ENCODE measurements at regions not wholly inside any gene's neighbourhood (a gene's known extent, or its start where the extent isn't known, plus 50 kb on each side); places are given as distances from the start of the nearest gene placed in this dataset.
"Not testable (repeated sequence)": the region's sequence is repeated elsewhere in the genome, so short reads cannot be mapped to it uniquely, and the experiment has no call there.

DNA sequence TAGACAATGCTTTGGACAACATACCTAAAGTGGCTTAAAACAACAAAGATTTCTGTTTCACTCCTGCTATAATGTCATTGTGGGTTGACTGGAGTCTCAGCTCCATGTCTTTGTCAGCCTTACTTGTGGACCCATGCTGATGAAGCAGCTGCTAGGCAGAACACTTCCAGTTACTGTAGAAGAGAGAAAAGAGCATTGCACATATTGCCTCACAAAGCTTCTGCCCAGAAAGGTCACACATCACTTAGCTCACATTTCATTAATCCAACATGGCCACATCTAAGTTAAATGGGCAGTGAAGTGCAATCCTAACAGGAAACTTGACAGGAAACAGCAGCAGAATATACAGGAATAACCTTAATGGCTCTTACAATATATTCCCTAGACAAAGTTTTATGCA lies 480.5 kb upstream of the HTR1E start:
- DNase-seq: no peak

- no peak for DNase-seq
These were observed 484.1 kb upstream of the HTR1E start for GRCh38 chr6:86453232-86453631.

- no peak for DNase-seq
These were observed 488.9 kb upstream of the HTR1E start for GRCh38 chr6:86448398-86448797.

DNA sequence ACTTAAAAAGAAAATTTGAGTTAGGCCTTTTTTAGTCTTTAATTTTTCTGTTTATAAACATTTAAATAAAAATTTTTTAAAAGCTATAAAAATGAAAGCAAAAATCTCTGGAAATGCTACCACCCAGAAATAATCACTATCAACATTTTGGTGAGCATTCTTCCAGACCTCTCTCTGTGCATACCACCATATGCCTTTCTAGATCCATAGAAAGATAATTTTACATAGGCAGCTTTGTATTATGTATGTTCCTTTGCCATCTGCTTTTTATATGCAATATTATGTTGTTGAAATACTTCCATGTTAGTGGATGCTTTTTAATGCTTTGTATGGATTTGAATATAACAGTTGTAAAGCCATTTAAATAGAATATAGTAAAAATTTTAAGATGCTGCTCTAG lies 496.7 kb upstream of the HTR1E start:
- no peak for DNase-seq

DNA sequence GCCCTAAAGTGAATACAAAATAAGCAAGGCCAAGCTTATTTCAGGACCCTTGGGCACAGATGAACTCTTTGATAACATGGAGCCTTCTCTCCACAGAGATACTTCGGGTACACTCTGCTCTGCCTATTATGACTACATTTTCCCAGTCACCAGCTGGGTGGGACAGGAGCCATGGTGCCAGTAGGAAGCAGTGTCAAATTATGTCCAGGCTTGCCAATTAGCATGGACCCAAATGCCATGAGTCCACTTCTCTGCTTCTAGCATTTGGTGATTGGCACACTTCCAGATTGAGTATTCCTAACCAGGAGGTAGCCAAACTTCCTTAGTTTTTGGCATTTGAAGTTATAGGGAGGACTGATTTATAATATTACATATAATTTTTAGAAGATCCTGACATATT lies 513.8 kb upstream of the HTR1E start:
- no peak for DNase-seq

- no peak for DNase-seq
These were observed 525.3 kb upstream of the HTR1E start for GRCh38 chr6:86412057-86412456.

GRCh38 chr6:86407128-86407527 lies 530.2 kb upstream of the HTR1E start:
- no peak for DNase-seq

- DNase-seq: not testable (repeated sequence)
These were observed 544.5 kb upstream of the HTR1E start for GRCh38 chr6:86392850-86393249.

GRCh38 chr6:86380571-86381125 lies 556.7 kb upstream of the HTR1E start:
- no peak for DNase-seq

- no peak for DNase-seq
These were observed 579.5 kb upstream of the HTR1E start for GRCh38 chr6:86357877-86358276.

DNA sequence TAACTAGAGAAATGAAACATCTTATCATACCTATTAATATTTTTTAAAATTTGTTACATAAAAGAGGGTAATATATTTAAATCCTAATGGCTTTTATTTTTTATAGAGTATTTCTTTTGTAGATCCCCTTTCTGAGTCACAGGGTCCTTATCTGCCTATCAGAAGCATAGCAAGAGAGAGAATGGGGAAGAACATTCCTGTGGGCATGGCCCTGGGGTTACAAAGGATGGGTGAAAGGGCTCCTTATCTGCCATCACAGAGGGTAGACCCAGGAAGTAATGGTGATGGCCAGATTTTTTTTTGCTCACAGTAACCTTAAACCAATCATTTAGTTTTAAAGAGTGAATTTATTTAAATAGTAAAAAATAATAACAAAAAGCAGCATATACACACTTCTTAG lies 582.1 kb upstream of the HTR1E start:
- no peak for DNase-seq

DNA sequence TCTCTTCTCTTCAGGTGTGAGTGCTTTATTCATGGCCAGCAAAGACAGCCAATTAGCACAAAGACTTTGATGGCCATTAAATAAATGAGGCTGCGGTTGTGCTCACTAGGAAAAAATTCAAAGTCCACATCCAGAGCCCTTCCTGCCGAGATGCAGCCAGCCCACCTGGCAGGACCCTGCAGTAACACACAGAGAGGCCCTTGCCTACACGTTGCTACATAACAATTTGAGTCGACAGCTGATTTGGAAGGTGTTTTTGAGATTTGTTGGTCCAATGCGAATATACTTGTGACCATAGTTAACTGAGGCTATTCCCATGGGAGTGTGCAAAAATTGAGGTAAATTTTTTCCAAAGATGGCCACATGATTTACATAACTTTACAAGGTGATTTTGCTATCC lies 605.4 kb upstream of the HTR1E start:
- DNase-seq: no peak

- DNase-seq: no peak
These were observed 606.0 kb upstream of the HTR1E start for GRCh38 chr6:86331265-86331840.

- no peak for DNase-seq
These were observed 631.1 kb upstream of the HTR1E start for GRCh38 chr6:86306210-86306609.

GRCh38 chr6:86285876-86286275 lies 643.2 kb upstream of the SYNCRIP start:
- no peak for DNase-seq

GRCh38 chr6:86284809-86285480 lies 642.3 kb upstream of the SYNCRIP start:
- DNase-seq: not testable (repeated sequence)

DNA sequence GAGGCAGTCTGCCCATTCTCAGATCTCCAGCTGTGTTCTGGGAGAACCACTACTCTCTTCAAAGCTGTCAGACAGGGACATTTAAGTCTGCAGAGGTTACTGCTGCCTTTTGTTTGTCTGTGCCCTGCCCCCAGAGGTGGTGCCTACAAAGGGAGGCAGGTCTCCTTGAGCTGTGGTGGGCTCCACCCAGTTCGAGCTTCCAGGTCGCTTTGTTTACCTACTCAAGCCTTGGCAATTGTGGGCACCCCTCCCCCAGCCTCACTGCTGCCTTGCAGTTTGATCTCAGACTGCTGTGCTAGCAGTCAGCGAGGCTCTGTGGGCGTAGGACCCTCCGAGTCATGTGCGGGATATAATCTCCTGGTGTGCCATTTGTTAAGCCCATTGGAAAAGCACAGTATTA lies 640.9 kb upstream of the SYNCRIP start:
- DNase-seq: not testable (repeated sequence)

DNA sequence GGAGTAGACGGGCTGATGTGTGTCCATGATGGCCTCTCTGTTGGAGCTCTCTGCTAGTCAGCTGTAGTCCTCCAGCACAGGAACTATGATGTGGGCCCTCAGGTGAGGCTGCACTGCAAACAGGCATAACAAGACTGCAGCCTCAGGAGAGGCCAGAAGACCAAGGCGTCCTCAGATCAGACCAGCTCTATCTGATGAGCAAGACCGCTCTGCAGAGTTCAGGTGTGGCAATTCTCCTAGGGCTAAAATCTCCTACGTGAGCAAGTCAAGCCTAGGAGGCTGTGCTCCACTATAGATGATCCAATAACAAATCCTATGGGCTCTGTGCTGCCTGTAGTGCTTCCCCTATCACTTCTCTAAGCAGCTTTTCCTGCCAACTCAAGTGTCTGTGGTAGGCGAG lies 633.4 kb upstream of the SYNCRIP start:
- DNase-seq: no peak

GRCh38 chr6:86273936-86274335 lies 631.2 kb upstream of the SYNCRIP start:
- DNase-seq: no peak

DNA sequence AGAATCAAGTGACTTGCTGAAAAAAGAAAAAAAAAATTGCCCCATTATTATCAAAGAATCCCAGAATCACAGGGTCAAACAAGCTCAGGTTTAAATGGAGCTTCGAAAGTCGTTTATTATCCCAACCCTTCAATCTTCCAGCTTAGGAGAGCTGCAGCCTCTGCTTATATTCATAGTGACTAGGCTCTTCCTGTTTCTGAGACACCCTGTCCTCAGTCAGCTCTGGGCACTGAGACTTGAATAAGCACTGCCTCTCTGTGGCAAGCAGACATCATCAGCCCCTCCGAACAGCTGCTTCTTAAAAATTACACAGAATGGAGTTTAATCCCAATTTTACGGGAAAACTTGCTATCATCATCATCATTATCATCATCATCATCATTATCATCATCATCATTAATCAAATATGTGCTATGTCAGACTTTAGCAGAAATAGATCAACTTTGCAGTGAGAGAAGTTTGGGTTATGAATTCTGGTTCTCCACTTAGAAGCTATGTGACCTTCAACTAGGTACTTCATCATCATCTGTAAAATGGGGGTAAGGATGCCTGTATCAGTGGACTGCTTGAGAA lies 614.0 kb upstream of the SYNCRIP start:
- DNase-seq: no peak

DNA sequence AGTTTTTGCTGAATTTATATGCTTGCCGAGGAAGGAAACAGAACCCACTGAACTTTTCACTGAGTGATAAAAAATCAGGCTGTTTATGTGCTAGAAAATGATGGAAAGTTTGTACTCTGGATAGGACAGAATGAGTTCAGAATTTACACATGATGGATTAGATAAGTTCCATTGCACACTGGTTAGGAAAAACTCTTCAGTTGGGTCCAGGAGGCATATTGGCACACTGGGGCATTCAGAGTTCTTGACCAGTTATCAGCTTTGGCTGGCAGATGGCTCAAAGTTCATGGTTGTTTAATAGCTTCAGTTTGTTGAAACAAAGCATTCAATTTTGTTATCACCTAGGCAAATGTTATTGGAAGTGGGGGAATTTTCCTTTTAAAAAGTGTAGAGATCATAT lies 613.3 kb upstream of the SYNCRIP start:
- no peak for DNase-seq

GRCh38 chr6:86251106-86251505 lies 608.4 kb upstream of the SYNCRIP start:
- no peak for DNase-seq

DNA sequence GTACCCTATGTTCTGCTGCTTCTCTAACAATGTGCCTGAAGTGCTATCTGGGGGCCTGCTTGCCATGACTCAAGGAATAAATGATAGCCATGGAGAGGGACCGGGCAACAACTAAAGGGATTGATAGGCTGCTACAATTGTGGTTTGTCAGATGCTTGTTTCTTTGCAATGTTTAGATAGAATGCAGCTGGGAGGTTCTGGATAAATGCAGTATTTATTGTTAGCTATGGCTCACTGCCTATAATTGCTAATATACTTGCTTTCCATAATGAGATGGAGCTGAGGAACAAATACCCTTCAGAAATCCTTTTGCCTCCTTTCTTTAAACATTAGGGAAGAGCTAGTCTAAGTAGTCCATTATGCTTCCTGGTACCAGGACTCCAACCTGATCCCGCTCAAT lies 575.2 kb upstream of the SYNCRIP start:
- no peak for DNase-seq

- no peak for DNase-seq
These were observed 572.6 kb upstream of the SYNCRIP start for GRCh38 chr6:86215323-86215722.

- no peak for DNase-seq
These were observed 563.3 kb upstream of the SYNCRIP start for GRCh38 chr6:86205980-86206379.

All from inflammatory macrophage treated with lipopolysaccharide for 4 hours (primary cell).